ENCODE measurements at regions not wholly inside any gene's neighbourhood (a gene's known extent, or its start where the extent isn't known, plus 50 kb on each side); places are given as distances from the start of the nearest gene placed in this dataset.

GRCh38 chr12:75892731-75893408 lies 138.7 kb downstream of the PHLDA1 start:
- intact Hi-C loops (cut with micrococcal nuclease) = no loop called here
- no peak overlapping the region for H2AFZ ChIP-seq (ENCODE audit: low read length)
- no peaks in the 10 kb centered on the region for H3K9me2 ChIP-seq (replicated peaks; ENCODE audit: low read length)
- peaks cover 40% of the 10 kb centered on the region for H3K4me1 ChIP-seq (ENCODE audit: insufficient read depth, low read length)
- H3K79me2 ChIP-seq (ENCODE audit: low read length) = no peaks in the 10 kb centered on the region
- ChIA-PET CTCF (no interaction called here), POLR2A (ENCODE audit: unreplicated experiment) (no interaction called here)
- TF ChIP-seq EZH2phosphoT487 (IDR thresholded peaks at IDR 0.05; ENCODE audit: borderline replicate concordance, low read length) = no peak
- H3K4me3 ChIP-seq (ENCODE audit: low read length) = no peak overlapping the region
- DNase-seq (peak; percentile 11), ATAC-seq (no peak)
- H3K27ac ChIP-seq (ENCODE audit: low read length) = no peak overlapping the region
- H4K20me1 ChIP-seq (ENCODE audit: low read length) = no peaks in the 10 kb centered on the region
- no peaks in the 10 kb centered on the region for H3K9me3 ChIP-seq (ENCODE audit: low read length)
- BruUV-seq (replicated peaks) = no TSS peak
- H3K27me3 ChIP-seq (ENCODE audit: low read length) = no peaks in the 10 kb centered on the region
- no peak overlapping the region for H3K4me2 ChIP-seq (ENCODE audit: low read length)
- no peaks in the 10 kb centered on the region for H3K36me3 ChIP-seq (ENCODE audit: low read depth, low read length)
- H3K9ac ChIP-seq (ENCODE audit: low read length) = no peak overlapping the region
- no peaks in the 10 kb centered on the region for H3F3A ChIP-seq (ENCODE audit: low read length, unreplicated experiment)

- POLR2A ChIA-PET (ENCODE audit: unreplicated experiment) = no interaction called here
- Histone ChIP-seq H3K9me3 (ENCODE audit: low read length) (no peaks in the 10 kb centered on the region), H3K27me3 (ENCODE audit: low read length) (no peaks in the 10 kb centered on the region), H3K4me2 (ENCODE audit: low read length) (peak overlapping the region; percentile 41; the same call in 1 of the 2 replicates), H3K36me3 (ENCODE audit: low read depth, low read length) (no peaks in the 10 kb centered on the region), H3F3A (ENCODE audit: low read length, unreplicated experiment) (no peaks in the 10 kb centered on the region), H3K4me3 (ENCODE audit: low read length) (no peak overlapping the region), H3K4me1 (ENCODE audit: insufficient read depth, low read length) (peaks cover 39% of the 10 kb centered on the region), H3K27ac (ENCODE audit: low read length) (peak overlapping the region; percentile 73), H3K9me2 (replicated peaks; ENCODE audit: low read length) (no peaks in the 10 kb centered on the region), H2AFZ (ENCODE audit: low read length) (peak overlapping the region; percentile 67), H4K20me1 (ENCODE audit: low read length) (no peaks in the 10 kb centered on the region), H3K79me2 (ENCODE audit: low read length) (no peaks in the 10 kb centered on the region), H3K9ac (ENCODE audit: low read length) (peak overlapping the region; percentile 13; the same call in 1 of the 2 replicates)
- intact Hi-C loops (cut with micrococcal nuclease) = no loop called here
- CTCF ChIA-PET = interaction anchor here (0.6 kb wide), 1 partner anchor 71 kb away, joined by 3 read pairs; no protein-coding TSS in a partner anchor
- BruUV-seq (replicated peaks) = no TSS peak
- ATAC-seq (peak; percentile 64), DNase-seq (peak; percentile 71)
- TF ChIP-seq EZH2 (IDR thresholded peaks at IDR 0.05; ENCODE audit: low read length, unreplicated experiment) = no peak
- TF ChIP-seq CTCF (conservative IDR thresholded peaks at IDR 0.05; ENCODE audit: low read depth, low read length) = no peak
- no peak for TF ChIP-seq EZH2phosphoT487 (IDR thresholded peaks at IDR 0.05; ENCODE audit: borderline replicate concordance, low read length)
Measured at GRCh38 chr12:75891072-75891471, 140.5 kb downstream of the PHLDA1 start.

- peak overlapping the region; percentile 41; the same call in 1 of the 2 replicates for H3K4me2 ChIP-seq (ENCODE audit: low read length)
- peak overlapping the region; percentile 13; the same call in 1 of the 2 replicates for H3K9ac ChIP-seq (ENCODE audit: low read length)
- POLR2A ChIA-PET (ENCODE audit: unreplicated experiment) = no interaction called here
- no peaks in the 10 kb centered on the region for H3K79me2 ChIP-seq (ENCODE audit: low read length)
- H2AFZ ChIP-seq (ENCODE audit: low read length) = peak overlapping the region; percentile 67
- ATAC-seq (no peak), DNase-seq (peak; percentile 28)
- no peaks in the 10 kb centered on the region for H3K9me3 ChIP-seq (ENCODE audit: low read length)
- BruUV-seq (replicated peaks) = no TSS peak
- no peaks in the 10 kb centered on the region for H4K20me1 ChIP-seq (ENCODE audit: low read length)
- H3K4me3 ChIP-seq (ENCODE audit: low read length) = no peak overlapping the region
- TF ChIP-seq EZH2phosphoT487 (IDR thresholded peaks at IDR 0.05; ENCODE audit: borderline replicate concordance, low read length) (no peak), CTCF (conservative IDR thresholded peaks at IDR 0.05; ENCODE audit: low read depth, low read length) (no peak), EZH2 (IDR thresholded peaks at IDR 0.05; ENCODE audit: low read length, unreplicated experiment) (no peak)
- peaks cover 35% of the 10 kb centered on the region for H3K4me1 ChIP-seq (ENCODE audit: insufficient read depth, low read length)
- H3K27ac ChIP-seq (ENCODE audit: low read length) = peak overlapping the region; percentile 73
- CTCF ChIA-PET = interaction anchor here (0.6 kb wide), 1 partner anchor 71 kb away, joined by 3 read pairs; no protein-coding TSS in a partner anchor
- no peaks in the 10 kb centered on the region for H3K9me2 ChIP-seq (replicated peaks; ENCODE audit: low read length)
- intact Hi-C loops (cut with micrococcal nuclease) = no loop called here
- no peaks in the 10 kb centered on the region for H3K27me3 ChIP-seq (ENCODE audit: low read length)
- H3K36me3 ChIP-seq (ENCODE audit: low read depth, low read length) = no peaks in the 10 kb centered on the region
- H3F3A ChIP-seq (ENCODE audit: low read length, unreplicated experiment) = no peaks in the 10 kb centered on the region
Measured at GRCh38 chr12:75890660-75891059, 140.9 kb downstream of the PHLDA1 start.

All from PC-3 (cell line).